Activated CD8-positive, alpha-beta T cell treated with anti-CD3 and anti-CD28 coated beads for 36 hours (primary cell): ENCODE measurements at regions not wholly inside any gene's neighbourhood (a gene's known extent, or its start where the extent isn't known, plus 50 kb on each side); places are given as distances from the start of the nearest gene placed in this dataset.

ENCODE experiments used
- ATAC-seq: fragments of 200-7000 bp; cut with Tn5 transposase; one replicate; pipeline ENCODE4 v1.10.0; 2021; ENCODE audit warnings: mild to moderate bottlenecking, moderate library complexity
- CTCF ChIA-PET: fragments of 350-600 bp; sonication (Branson Sonifier 250); formaldehyde crosslinking; loops from one replicate; lab custom pipeline; 2021; ENCODE audit warnings: antibody characterized with exemption; lab: Charles Lee
- POLR2A ChIA-PET: fragments of 350-600 bp; sonication (Branson Sonifier 250); formaldehyde crosslinking; loops from one replicate; lab custom pipeline; 2021; ENCODE audit warnings: antibody characterized with exemption; lab: Charles Lee
- DNase-seq: peaks from one replicate; pipeline ENCODE4 v3.0.0-alpha.2; 2020
- H3K27ac Mint-ChIP-seq: one replicate; pipeline ENCODE4 v1.8.0; 2021; ENCODE audit warnings: mild to moderate bottlenecking, mixed read lengths
- H3K27me3 Mint-ChIP-seq: one replicate; pipeline ENCODE4 v1.8.0; 2021; ENCODE audit warnings: mixed read lengths
- H3K36me3 Mint-ChIP-seq: one replicate; pipeline ENCODE4 v1.8.0; 2021; ENCODE audit warnings: low read depth, mixed read lengths
- H3K4me1 Mint-ChIP-seq: one replicate; pipeline ENCODE4 v1.8.0; 2021; ENCODE audit warnings: low read depth, mixed read lengths
- H3K4me3 Mint-ChIP-seq: one replicate; pipeline ENCODE4 v1.8.0; 2021; ENCODE audit warnings: mild to moderate bottlenecking, moderate library complexity, mixed read lengths
- H3K9me3 Mint-ChIP-seq: one replicate; pipeline ENCODE4 v1.8.0; 2021; ENCODE audit warnings: mixed read lengths
- intact Hi-C: fragments of 100-400 bp; cut with micrococcal nuclease; formaldehyde crosslinking; loops from one replicate; pipeline ENCODE4 v1.10.0; 2022
- TF ChIP-seq, protein P1 (sequence below): fragments of 200-600 bp; IDR thresholded peaks from one replicate; pipeline ENCODE4 v1.8.0; 2022; ENCODE audit warnings: antibody characterized with exemption, mild to moderate bottlenecking

DNA sequence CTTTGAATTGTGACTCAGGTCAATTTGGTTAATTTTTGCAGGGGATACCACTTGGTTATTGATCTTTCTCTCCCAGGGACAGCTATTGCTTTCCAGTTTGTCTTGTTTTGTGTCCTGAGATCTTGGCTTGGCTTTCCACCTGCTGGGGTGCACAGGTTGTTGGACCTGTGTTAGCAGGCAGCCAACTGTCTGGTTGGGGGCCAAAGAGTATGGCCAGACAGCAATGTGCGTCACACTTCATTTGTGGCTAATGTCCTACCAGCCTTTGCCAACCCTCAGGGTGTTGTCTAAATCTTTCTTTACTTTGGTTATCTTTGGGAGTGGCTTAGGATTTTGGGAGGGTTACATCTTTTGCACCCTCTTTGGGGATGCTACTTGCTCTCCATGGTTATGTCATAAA is 494.9 kb upstream of the ATP2B1 start:
- DNase-seq (no peak), ATAC-seq (no peak)
- Mint-ChIP-seq H3K4me3 (no peak overlapping the region), H3K36me3 (no peaks in the 10 kb centered on the region), H3K27me3 (no peaks in the 10 kb centered on the region), H3K27ac (no peak overlapping the region), H3K9me3 (peaks cover 5% of the 10 kb centered on the region), H3K4me1 (no peaks in the 10 kb centered on the region)
- POLR2A ChIA-PET = no interaction called here
- intact Hi-C loops = no loop called here
- TF ChIP-seq, protein P1, sequence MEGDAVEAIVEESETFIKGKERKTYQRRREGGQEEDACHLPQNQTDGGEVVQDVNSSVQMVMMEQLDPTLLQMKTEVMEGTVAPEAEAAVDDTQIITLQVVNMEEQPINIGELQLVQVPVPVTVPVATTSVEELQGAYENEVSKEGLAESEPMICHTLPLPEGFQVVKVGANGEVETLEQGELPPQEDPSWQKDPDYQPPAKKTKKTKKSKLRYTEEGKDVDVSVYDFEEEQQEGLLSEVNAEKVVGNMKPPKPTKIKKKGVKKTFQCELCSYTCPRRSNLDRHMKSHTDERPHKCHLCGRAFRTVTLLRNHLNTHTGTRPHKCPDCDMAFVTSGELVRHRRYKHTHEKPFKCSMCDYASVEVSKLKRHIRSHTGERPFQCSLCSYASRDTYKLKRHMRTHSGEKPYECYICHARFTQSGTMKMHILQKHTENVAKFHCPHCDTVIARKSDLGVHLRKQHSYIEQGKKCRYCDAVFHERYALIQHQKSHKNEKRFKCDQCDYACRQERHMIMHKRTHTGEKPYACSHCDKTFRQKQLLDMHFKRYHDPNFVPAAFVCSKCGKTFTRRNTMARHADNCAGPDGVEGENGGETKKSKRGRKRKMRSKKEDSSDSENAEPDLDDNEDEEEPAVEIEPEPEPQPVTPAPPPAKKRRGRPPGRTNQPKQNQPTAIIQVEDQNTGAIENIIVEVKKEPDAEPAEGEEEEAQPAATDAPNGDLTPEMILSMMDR = no peak
- CTCF ChIA-PET = no interaction called here

DNA sequence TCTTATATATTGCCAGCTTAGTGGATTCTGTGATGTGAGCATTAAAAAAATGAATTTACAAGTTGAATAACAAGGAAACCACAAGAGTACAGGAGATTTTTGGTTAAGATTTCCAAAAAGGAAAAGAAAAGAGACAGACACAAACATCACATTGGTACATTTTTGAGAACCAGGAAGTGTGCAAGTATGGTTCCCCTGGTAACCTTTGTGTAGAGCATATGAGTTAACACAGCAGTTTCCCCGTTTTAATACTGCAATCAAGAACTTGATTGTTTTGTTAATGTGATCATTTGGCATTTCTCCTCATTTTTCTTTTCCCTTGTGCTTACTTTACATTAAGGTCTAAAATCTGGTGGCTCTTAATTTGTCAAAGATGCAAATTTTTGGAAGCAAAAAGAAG is 490.4 kb upstream of the ATP2B1 start:
- no peak for DNase-seq
- ChIA-PET POLR2A (no interaction called here), CTCF (no interaction called here)
- no peak overlapping the region for H3K4me3 Mint-ChIP-seq
- intact Hi-C loops = no loop called here
- no peaks in the 10 kb centered on the region for H3K27me3 Mint-ChIP-seq
- no peak for ATAC-seq
- no peaks in the 10 kb centered on the region for H3K4me1 Mint-ChIP-seq
- TF ChIP-seq, protein P1 = no peak
- no peaks in the 10 kb centered on the region for H3K36me3 Mint-ChIP-seq
- no peaks in the 10 kb centered on the region for H3K9me3 Mint-ChIP-seq
- H3K27ac Mint-ChIP-seq = no peak overlapping the region

DNA sequence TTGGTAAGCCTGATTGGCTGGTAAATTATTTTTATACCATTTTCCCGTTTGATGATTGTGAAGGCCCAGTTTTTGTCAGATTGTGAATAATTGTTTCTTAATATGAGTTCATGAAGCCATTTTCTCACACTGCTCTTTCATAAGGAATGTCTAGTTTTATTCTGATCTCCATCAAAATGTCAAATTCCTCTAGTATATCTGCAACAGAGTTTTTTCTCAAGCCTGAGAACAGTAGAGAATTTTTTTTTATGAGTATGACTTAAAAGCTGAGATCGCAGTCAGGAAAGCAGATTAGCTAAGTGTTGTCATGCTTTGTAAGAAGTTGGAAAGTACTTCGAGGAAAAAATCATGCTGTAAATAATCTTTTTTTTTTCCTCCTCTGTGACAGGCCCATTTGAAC is 484.9 kb upstream of the ATP2B1 start:
- no peak overlapping the region for H3K27ac Mint-ChIP-seq
- DNase-seq (no peak), ATAC-seq (no peak)
- CTCF ChIA-PET = no interaction called here
- H3K27me3 Mint-ChIP-seq = no peaks in the 10 kb centered on the region
- H3K4me3 Mint-ChIP-seq = no peak overlapping the region
- no peaks in the 10 kb centered on the region for H3K9me3 Mint-ChIP-seq
- TF ChIP-seq, protein P1 = no peak
- H3K4me1 Mint-ChIP-seq = no peaks in the 10 kb centered on the region
- no peaks in the 10 kb centered on the region for H3K36me3 Mint-ChIP-seq
- POLR2A ChIA-PET = no interaction called here
- intact Hi-C loops = no loop called here

DNA sequence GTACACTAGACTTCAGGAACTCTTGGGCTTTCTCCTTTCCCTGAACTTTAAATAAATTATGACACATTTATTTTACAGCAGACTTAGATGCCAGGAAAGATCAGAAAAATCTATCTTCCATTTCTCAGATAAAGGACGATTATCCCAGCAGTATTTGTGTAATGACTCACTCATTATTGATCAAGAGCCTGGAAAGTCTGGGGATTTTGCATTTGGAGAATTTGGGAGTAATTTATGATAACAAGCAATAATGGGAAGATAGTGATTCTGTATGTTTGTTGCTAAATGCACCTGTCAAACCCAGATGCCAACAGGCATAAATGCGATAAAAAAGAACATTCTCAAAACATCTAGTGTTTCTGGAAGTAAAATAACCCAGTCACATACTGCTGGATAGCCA is 480.2 kb upstream of the ATP2B1 start:
- H3K4me1 Mint-ChIP-seq = no peaks in the 10 kb centered on the region
- TF ChIP-seq, protein P1 = no peak
- H3K27me3 Mint-ChIP-seq = no peaks in the 10 kb centered on the region
- H3K27ac Mint-ChIP-seq = no peak overlapping the region
- POLR2A ChIA-PET = no interaction called here
- ATAC-seq = no peak
- CTCF ChIA-PET = no interaction called here
- peaks cover 2% of the 10 kb centered on the region for H3K9me3 Mint-ChIP-seq
- intact Hi-C loops = no loop called here
- no peak for DNase-seq
- H3K36me3 Mint-ChIP-seq = no peaks in the 10 kb centered on the region
- H3K4me3 Mint-ChIP-seq = no peak overlapping the region

DNA sequence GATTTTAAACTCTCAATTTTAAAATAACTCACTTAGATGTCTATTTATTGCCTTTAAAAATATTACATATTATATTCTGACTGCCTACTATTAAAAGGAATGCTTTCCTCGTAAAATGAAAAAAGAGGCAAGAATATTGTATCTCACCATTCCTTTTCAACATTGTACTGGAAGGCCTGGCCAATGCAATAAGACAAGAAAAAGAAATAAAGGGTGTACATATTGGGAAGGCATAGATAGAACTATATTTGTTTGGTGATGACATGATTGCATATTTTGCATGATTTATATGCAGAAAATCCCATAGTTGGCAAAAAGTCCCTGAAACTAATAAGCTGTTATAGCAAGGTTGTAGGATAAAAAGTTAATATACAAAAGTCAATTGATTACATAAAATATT is 474.6 kb upstream of the ATP2B1 start:
- CTCF ChIA-PET = no interaction called here
- Mint-ChIP-seq H3K27me3 (no peaks in the 10 kb centered on the region), H3K27ac (no peak overlapping the region), H3K36me3 (no peaks in the 10 kb centered on the region), H3K4me3 (no peak overlapping the region), H3K9me3 (peaks cover 9% of the 10 kb centered on the region), H3K4me1 (no peaks in the 10 kb centered on the region)
- POLR2A ChIA-PET = no interaction called here
- DNase-seq (no peak), ATAC-seq (no peak)
- TF ChIP-seq, protein P1 = no peak
- intact Hi-C loops = no loop called here
